A673 (cell line): ENCODE measurements at regions not wholly inside any gene's neighbourhood (a gene's known extent, or its start where the extent isn't known, plus 50 kb on each side); places are given as distances from the start of the nearest gene placed in this dataset.

ENCODE experiments used
- BruUV-seq: library from RNA; stranded (reverse); fragments of 400-500 nt; replicated peaks from 2 replicates; lab custom pipeline; 2021; lab: Mats Ljungman, UMichigan
- CTCF ChIA-PET: fragments of 300-600 bp; sonication (Branson Sonifier 250); formaldehyde crosslinking; loops from one replicate; lab custom pipeline; 2022; ENCODE audit warnings: antibody characterized with exemption; lab: Charles Lee
- POLR2A ChIA-PET: fragments of 300-600 bp; sonication (Branson Sonifier 250); formaldehyde crosslinking; loops from one replicate; lab custom pipeline; 2022; ENCODE audit warnings: antibody characterized with exemption; ENCODE audit not compliant: low non-redundant PET; lab: Charles Lee
- DNase-seq: peaks from one replicate; pipeline ENCODE4 v3.0.0-alpha.2; 2015; ENCODE audit warnings: low spot score
- H3K27ac ChIP-seq: fragments of 200-600 bp; sonication (generic); 2 replicates; pipeline ENCODE4 v1.5.1; 2016; ENCODE audit warnings: mixed run types, low read depth, mild to moderate bottlenecking, mixed read lengths, antibody characterized with exemption, low read length; ENCODE audit not compliant: poor library complexity, severe bottlenecking
- H3K27me3 ChIP-seq: fragments of 200-600 bp; sonication (generic); replicated peaks from 2 replicates; pipeline ENCODE4 v1.6.1; 2017; ENCODE audit warnings: mixed run types, low read depth, mild to moderate bottlenecking, mixed read lengths, antibody characterized with exemption, low read length; ENCODE audit not compliant: insufficient read depth, poor library complexity
- H3K36me3 ChIP-seq: fragments of 200-600 bp; sonication (generic); 2 replicates; pipeline ENCODE4 v1.6.1; 2016; ENCODE audit warnings: mixed run types, mild to moderate bottlenecking, mixed read lengths, antibody characterized with exemption, low read length; ENCODE audit not compliant: insufficient read depth, poor library complexity, severe bottlenecking
- H3K4me1 ChIP-seq: fragments of 200-600 bp; sonication (generic); 2 replicates; pipeline ENCODE4 v1.6.1; 2017; ENCODE audit warnings: mixed run types, mild to moderate bottlenecking, mixed read lengths, antibody characterized with exemption, low read length; ENCODE audit not compliant: insufficient read depth, poor library complexity, severe bottlenecking
- H3K4me3 ChIP-seq: fragments of 200-600 bp; sonication (generic); 2 replicates; pipeline ENCODE4 v1.5.1; 2016; ENCODE audit warnings: low read depth, mixed run types, mild to moderate bottlenecking, mixed read lengths, low read length; ENCODE audit not compliant: poor library complexity, severe bottlenecking
- H3K9me3 ChIP-seq: fragments of 200-600 bp; sonication (generic); 2 replicates; pipeline ENCODE4 v1.6.1; 2016; ENCODE audit warnings: mixed run types, low read depth, mild to moderate bottlenecking, mixed read lengths, antibody characterized with exemption, low read length; ENCODE audit not compliant: poor library complexity, severe bottlenecking
- EZH2 ChIP-seq: fragments of 200-600 bp; sonication (generic); IDR thresholded peaks from 2 replicates; pipeline ENCODE4 v1.6.1; 2017; ENCODE audit warnings: borderline replicate concordance, low read depth, mild to moderate bottlenecking, mixed read lengths, antibody characterized with exemption, low read length; ENCODE audit not compliant: poor library complexity, severe bottlenecking
- intact Hi-C: fragments of 100-400 bp; cut with micrococcal nuclease; formaldehyde crosslinking; loops from one replicate; pipeline ENCODE4 v1.10.0; 2022; ENCODE audit not compliant: unreplicated experiment
- TF ChIP-seq, protein P1 (sequence below): fragments of 300-800, 200-600 bp; sonication (generic); conservative IDR thresholded peaks from 2 replicates; pipeline ENCODE4 v1.5.1; 2017; ENCODE audit warnings: low read depth, mild to moderate bottlenecking, antibody characterized with exemption, low read length, moderate library complexity, mixed read lengths

GRCh38 chr5:54612711-54613110 is 95.2 kb downstream of the SNX18 start:
- TF ChIP-seq EZH2 = no peak
- TF ChIP-seq, protein P1, sequence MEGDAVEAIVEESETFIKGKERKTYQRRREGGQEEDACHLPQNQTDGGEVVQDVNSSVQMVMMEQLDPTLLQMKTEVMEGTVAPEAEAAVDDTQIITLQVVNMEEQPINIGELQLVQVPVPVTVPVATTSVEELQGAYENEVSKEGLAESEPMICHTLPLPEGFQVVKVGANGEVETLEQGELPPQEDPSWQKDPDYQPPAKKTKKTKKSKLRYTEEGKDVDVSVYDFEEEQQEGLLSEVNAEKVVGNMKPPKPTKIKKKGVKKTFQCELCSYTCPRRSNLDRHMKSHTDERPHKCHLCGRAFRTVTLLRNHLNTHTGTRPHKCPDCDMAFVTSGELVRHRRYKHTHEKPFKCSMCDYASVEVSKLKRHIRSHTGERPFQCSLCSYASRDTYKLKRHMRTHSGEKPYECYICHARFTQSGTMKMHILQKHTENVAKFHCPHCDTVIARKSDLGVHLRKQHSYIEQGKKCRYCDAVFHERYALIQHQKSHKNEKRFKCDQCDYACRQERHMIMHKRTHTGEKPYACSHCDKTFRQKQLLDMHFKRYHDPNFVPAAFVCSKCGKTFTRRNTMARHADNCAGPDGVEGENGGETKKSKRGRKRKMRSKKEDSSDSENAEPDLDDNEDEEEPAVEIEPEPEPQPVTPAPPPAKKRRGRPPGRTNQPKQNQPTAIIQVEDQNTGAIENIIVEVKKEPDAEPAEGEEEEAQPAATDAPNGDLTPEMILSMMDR = no peak
- ChIA-PET POLR2A (no interaction called here), CTCF (no interaction called here)
- intact Hi-C loops = no loop called here
- no peak overlapping the region for H3K4me3 ChIP-seq
- no TSS peak for BruUV-seq
- H3K9me3 ChIP-seq = no peaks in the 10 kb centered on the region
- H3K27ac ChIP-seq = no peak overlapping the region
- H3K27me3 ChIP-seq = no peaks in the 10 kb centered on the region
- H3K36me3 ChIP-seq = no peaks in the 10 kb centered on the region
- DNase-seq = no peak
- H3K4me1 ChIP-seq = no peaks in the 10 kb centered on the region

GRCh38 chr5:54611290-54611951 is 93.9 kb downstream of the SNX18 start:
- no peaks in the 10 kb centered on the region for H3K27me3 ChIP-seq
- intact Hi-C loops = no loop called here
- no peak for TF ChIP-seq EZH2
- TF ChIP-seq, protein P1 = no peak
- DNase-seq = no peak
- no peak overlapping the region for H3K4me3 ChIP-seq
- no peak overlapping the region for H3K27ac ChIP-seq
- POLR2A ChIA-PET = no interaction called here
- no peaks in the 10 kb centered on the region for H3K4me1 ChIP-seq
- no TSS peak for BruUV-seq
- CTCF ChIA-PET = no interaction called here
- no peaks in the 10 kb centered on the region for H3K9me3 ChIP-seq
- no peaks in the 10 kb centered on the region for H3K36me3 ChIP-seq

- no peaks in the 10 kb centered on the region for H3K27me3 ChIP-seq
- intact Hi-C loops = no loop called here
- TF ChIP-seq, protein P1 = no peak
- no peak for TF ChIP-seq EZH2
- no peak overlapping the region for H3K27ac ChIP-seq
- CTCF ChIA-PET = no interaction called here
- no peaks in the 10 kb centered on the region for H3K9me3 ChIP-seq
- no peaks in the 10 kb centered on the region for H3K4me1 ChIP-seq
- no peaks in the 10 kb centered on the region for H3K36me3 ChIP-seq
- POLR2A ChIA-PET = no interaction called here
- no peak overlapping the region for H3K4me3 ChIP-seq
- peak; percentile 16 for DNase-seq
- BruUV-seq = no TSS peak
Measured at GRCh38 chr5:54610197-54610944, 92.8 kb downstream of the SNX18 start.
